ENCODE measurements at regions not wholly inside any gene's neighbourhood (a gene's known extent, or its start where the extent isn't known, plus 50 kb on each side); places are given as distances from the start of the nearest gene placed in this dataset.

GRCh38 chr21:31526040-31526439 is 133.5 kb upstream of the SOD1 start:
- TF ChIP-seq POLR2AphosphoS5 (IDR thresholded peaks at IDR 0.05; ENCODE audit: borderline replicate concordance, low read depth, low read length) (no peak), EZH2 (IDR thresholded peaks at IDR 0.05) (no peak)

All from SK-N-MC (cell line).